Rectal smooth muscle tissue (tissue), 1 donor: ENCODE measurements at regions not wholly inside any gene's neighbourhood (a gene's known extent, or its start where the extent isn't known, plus 50 kb on each side); places are given as distances from the start of the nearest gene placed in this dataset.

Experiments used
- H3K27ac ChIP-seq: one replicate; pipeline ENCODE4 v1.7.0; 2013; ENCODE audit warnings: low read depth, low read length, inconsistent platforms
- H3K27me3 ChIP-seq: one replicate; pipeline ENCODE4 v1.7.0; 2013; ENCODE audit warnings: low read length; ENCODE audit not compliant: control insufficient read depth, insufficient read depth
- H3K36me3 ChIP-seq: one replicate; pipeline ENCODE4 v1.7.0; 2013; ENCODE audit warnings: low read length; ENCODE audit not compliant: control insufficient read depth, insufficient read depth
- H3K4me1 ChIP-seq: one replicate; pipeline ENCODE4 v1.7.0; 2013; ENCODE audit warnings: low read length; ENCODE audit not compliant: control insufficient read depth, insufficient read depth
- H3K4me3 ChIP-seq: one replicate; pipeline ENCODE4 v1.7.0; 2013; ENCODE audit warnings: low read length
- H3K9ac ChIP-seq: one replicate; pipeline ENCODE4 v1.7.0; 2013; ENCODE audit warnings: low read length

- Histone ChIP-seq H3K27me3 (no peaks in the 10 kb centered on the region), H3K27ac (no peak overlapping the region), H3K4me3 (no peak overlapping the region), H3K4me1 (no peaks in the 10 kb centered on the region), H3K9ac (no peak overlapping the region), H3K36me3 (no peaks in the 10 kb centered on the region)
Observed at GRCh38 chr6:138600261-138600660, 101.0 kb upstream of the NHSL1 start.

- no peaks in the 10 kb centered on the region for H3K27me3 ChIP-seq
- no peaks in the 10 kb centered on the region for H3K36me3 ChIP-seq
- H3K4me3 ChIP-seq = no peak overlapping the region
- no peak overlapping the region for H3K27ac ChIP-seq
- no peak overlapping the region for H3K9ac ChIP-seq
- no peaks in the 10 kb centered on the region for H3K4me1 ChIP-seq
Observed at GRCh38 chr6:138600726-138601125, 101.4 kb upstream of the NHSL1 start.

- H3K27me3 ChIP-seq = no peaks in the 10 kb centered on the region
- H3K4me1 ChIP-seq = no peaks in the 10 kb centered on the region
- H3K36me3 ChIP-seq = no peaks in the 10 kb centered on the region
- no peak overlapping the region for H3K27ac ChIP-seq
- no peak overlapping the region for H3K4me3 ChIP-seq
- H3K9ac ChIP-seq = no peak overlapping the region
Observed at GRCh38 chr6:138601128-138601527, 101.8 kb upstream of the NHSL1 start.

- H3K36me3 ChIP-seq = no peaks in the 10 kb centered on the region
- H3K27ac ChIP-seq = no peak overlapping the region
- H3K4me3 ChIP-seq = no peak overlapping the region
- H3K9ac ChIP-seq = no peak overlapping the region
- no peaks in the 10 kb centered on the region for H3K4me1 ChIP-seq
- H3K27me3 ChIP-seq = no peaks in the 10 kb centered on the region
Observed at GRCh38 chr6:138605958-138606357, 106.7 kb upstream of the NHSL1 start.

GRCh38 chr6:138607478-138608433 is 108.5 kb upstream of the NHSL1 start:
- Histone ChIP-seq H3K36me3 (no peaks in the 10 kb centered on the region), H3K4me3 (no peak overlapping the region), H3K9ac (no peak overlapping the region), H3K27me3 (no peaks in the 10 kb centered on the region), H3K4me1 (no peaks in the 10 kb centered on the region), H3K27ac (no peak overlapping the region)

- Histone ChIP-seq H3K36me3 (no peaks in the 10 kb centered on the region), H3K27me3 (no peaks in the 10 kb centered on the region), H3K4me3 (no peak overlapping the region), H3K4me1 (no peaks in the 10 kb centered on the region), H3K9ac (no peak overlapping the region), H3K27ac (no peak overlapping the region)
Observed at GRCh38 chr6:138608896-138609295, 109.6 kb upstream of the NHSL1 start.

GRCh38 chr6:138609801-138610430 is 110.6 kb upstream of the NHSL1 start:
- no peaks in the 10 kb centered on the region for H3K4me1 ChIP-seq
- no peak overlapping the region for H3K9ac ChIP-seq
- no peak overlapping the region for H3K27ac ChIP-seq
- no peak overlapping the region for H3K4me3 ChIP-seq
- no peaks in the 10 kb centered on the region for H3K36me3 ChIP-seq
- no peaks in the 10 kb centered on the region for H3K27me3 ChIP-seq

- Histone ChIP-seq H3K4me1 (no peaks in the 10 kb centered on the region), H3K27me3 (no peaks in the 10 kb centered on the region), H3K4me3 (no peak overlapping the region), H3K36me3 (no peaks in the 10 kb centered on the region), H3K9ac (no peak overlapping the region), H3K27ac (no peak overlapping the region)
Observed at GRCh38 chr6:138610816-138611215, 111.5 kb upstream of the NHSL1 start.

GRCh38 chr6:138614151-138614550 is 114.9 kb upstream of the NHSL1 start:
- H3K4me1 ChIP-seq = no peaks in the 10 kb centered on the region

GRCh38 chr6:138618168-138618567 is 118.9 kb upstream of the NHSL1 start:
- Histone ChIP-seq H3K4me1 (no peaks in the 10 kb centered on the region), H3K27me3 (no peaks in the 10 kb centered on the region), H3K36me3 (no peaks in the 10 kb centered on the region), H3K9ac (no peak overlapping the region), H3K27ac (no peak overlapping the region), H3K4me3 (no peak overlapping the region)

More at GRCh38 chr6:138614151-138614550, 114.9 kb upstream of the NHSL1 start:
- Histone ChIP-seq H3K4me3 (no peak overlapping the region), H3K27me3 (no peaks in the 10 kb centered on the region), H3K36me3 (no peaks in the 10 kb centered on the region), H3K27ac (no peak overlapping the region), H3K9ac (no peak overlapping the region)

GRCh38 chr6:138620630-138621029 is 121.3 kb upstream of the NHSL1 start:
- Histone ChIP-seq H3K27ac (no peak overlapping the region), H3K4me3 (no peak overlapping the region), H3K27me3 (no peaks in the 10 kb centered on the region), H3K9ac (no peak overlapping the region), H3K4me1 (no peaks in the 10 kb centered on the region), H3K36me3 (no peaks in the 10 kb centered on the region)

GRCh38 chr6:138622967-138623366 is 123.7 kb upstream of the NHSL1 start:
- H3K27ac ChIP-seq = no peak overlapping the region
- no peak overlapping the region for H3K4me3 ChIP-seq
- no peaks in the 10 kb centered on the region for H3K4me1 ChIP-seq
- H3K27me3 ChIP-seq = no peaks in the 10 kb centered on the region
- H3K9ac ChIP-seq = no peak overlapping the region
- H3K36me3 ChIP-seq = no peaks in the 10 kb centered on the region
